K562 (cell line): ENCODE measurements at regions not wholly inside any gene's neighbourhood (a gene's known extent, or its start where the extent isn't known, plus 50 kb on each side); places are given as distances from the start of the nearest gene placed in this dataset.
A peak's percentile ranks its signal among the peaks of the same experiment; 100 is the strongest.

Source experiments
- ATAC-seq: fragments of 200-7000 bp; cut with Tn5 transposase; 3 replicates; pipeline ENCODE4 v1.9.1; 2020; ENCODE audit warnings: moderate library complexity
- BruUV-seq: library from RNA; stranded (reverse); fragments of 400-500 nt; replicated peaks from 2 replicates; lab custom pipeline; 2021; lab: Mats Ljungman, UMichigan
- CTCF ChIA-PET: fragments of 300-600 bp; formaldehyde crosslinking; extraction: SDS; loops from one replicate; lab custom pipeline; 2021; ENCODE audit warnings: low intra/inter-chr PET ratio; lab: Yijun Ruan, JAX
- POLR2A ChIA-PET: fragments of 300-600, 350-650 bp; sonication (Branson Sonifier 250); formaldehyde crosslinking; extraction: SDS; loops from one replicate; lab custom pipeline; 2021; ENCODE audit warnings: antibody characterized with exemption, inconsistent platforms; lab: Yijun Ruan, JAX
- DNase-seq, 4 experiments: peaks; one replicate each; pipeline versions ENCODE4 v3.0.0 to v3.0.0-alpha.2; 2011 to 2018; ENCODE audit warnings: low spot score in 3 of 4, mixed read lengths in 3 of 4; ENCODE audit errors: extremely low read depth in 1 of 4
- FAIRE-seq: peaks from 2 replicates; lab custom pipeline; 2011; peaks lifted over from hg19 to GRCh38; lab: Jason Lieb, UNC
- H2AFZ ChIP-seq: 2 replicates; pipeline ENCODE4 v1.6.0; 2011; ENCODE audit warnings: low read depth, low read length, control low read depth, inconsistent platforms
- H3K27ac ChIP-seq: fragments of 200-600 bp; 3 replicates; pipeline ENCODE4 v1.8.0; 2011; ENCODE audit warnings: low read depth, mild to moderate bottlenecking, control low read depth, inconsistent platforms, low read length, moderate library complexity, mixed read lengths; ENCODE audit errors: extremely low read depth
- H3K27me3 ChIP-seq, 2 experiments: fragments of 300-600 bp in 1 of 2; 2 replicates in 1 of 2; 3 replicates in 1 of 2; pipeline versions ENCODE4 v1.6.0 to v1.8.0; 2011; ENCODE audit warnings: inconsistent platforms in 2 of 2, low read length in 2 of 2, mild to moderate bottlenecking in 1 of 2, mixed read lengths in 1 of 2, moderate library complexity in 1 of 2; ENCODE audit not compliant: control insufficient read depth in 2 of 2, insufficient read depth in 2 of 2
- H3K36me3 ChIP-seq: fragments of 300-600 bp; 3 replicates; pipeline ENCODE4 v1.8.0; 2011; ENCODE audit warnings: mild to moderate bottlenecking, low read length, inconsistent platforms; ENCODE audit not compliant: control insufficient read depth, insufficient read depth
- H3K4me1 ChIP-seq, 2 experiments: fragments of 200-600 bp in 1 of 2; replicated peaks in 1 of 2; 2 replicates in 1 of 2; 3 replicates in 1 of 2; pipeline versions ENCODE4 v1.5.1 to v1.8.0; 2011; ENCODE audit warnings: inconsistent platforms in 2 of 2, low read length in 2 of 2, mild to moderate bottlenecking in 1 of 2, mixed read lengths in 1 of 2, moderate library complexity in 1 of 2; ENCODE audit not compliant: control insufficient read depth in 2 of 2, insufficient read depth in 2 of 2
- H3K4me2 ChIP-seq: 2 replicates; pipeline ENCODE4 v1.6.1; 2011; ENCODE audit warnings: low read length, control low read depth, inconsistent platforms, mixed read lengths; ENCODE audit not compliant: insufficient read depth
- H3K4me3 ChIP-seq: fragments of 200-600 bp; sonication (generic), shearing (Covaris generic); 2 replicates; pipeline ENCODE4 v1.5.1; 2016; ENCODE audit warnings: control low read depth, inconsistent platforms
- H3K79me2 ChIP-seq: fragments of 200-600 bp; 3 replicates; pipeline ENCODE4 v1.8.0; 2011; ENCODE audit warnings: low read length, inconsistent platforms; ENCODE audit not compliant: control insufficient read depth, insufficient read depth
- H3K9ac ChIP-seq, 2 experiments: 2 replicates each; pipeline versions ENCODE4 v1.6.0 to v1.6.1; 2011; ENCODE audit warnings: low read depth in 2 of 2, low read length in 2 of 2, control low read depth in 1 of 2, inconsistent platforms in 1 of 2, mild to moderate bottlenecking in 1 of 2, mixed read lengths in 1 of 2; ENCODE audit not compliant: insufficient read depth in 1 of 2
- H3K9me1 ChIP-seq: one replicate; pipeline ENCODE4 v1.6.0; 2011; ENCODE audit warnings: inconsistent platforms, mild to moderate bottlenecking, low read length, moderate library complexity; ENCODE audit not compliant: control insufficient read depth, insufficient read depth
- H3K9me3 ChIP-seq: replicated peaks from 2 replicates; pipeline ENCODE4 v1.5.1; 2011; ENCODE audit warnings: low read depth, low read length, inconsistent platforms; ENCODE audit not compliant: control insufficient read depth, insufficient read depth
- H4K20me1 ChIP-seq: replicated peaks from 2 replicates; pipeline ENCODE4 v1.6.1; 2011; ENCODE audit warnings: low read length, inconsistent platforms, mixed read lengths; ENCODE audit not compliant: control insufficient read depth, insufficient read depth
- ILF3 ChIP-seq: fragments of 450-650 bp; IDR thresholded peaks from 2 replicates; pipeline ENCODE4 v1.6.1; 2018; ENCODE audit warnings: antibody characterized with exemption, mild to moderate bottlenecking, moderate library complexity, borderline replicate concordance
- NFIC ChIP-seq: fragments of 450-650 bp; IDR thresholded peaks from 2 replicates; pipeline ENCODE4 v1.6.1; 2017; ENCODE audit warnings: mild to moderate bottlenecking, inconsistent platforms
- SRSF1 ChIP-seq: fragments of 200-400 bp; formaldehyde crosslinking; IDR thresholded peaks from 2 replicates; pipeline ENCODE4 v1.6.1; 2017; ENCODE audit warnings: mild to moderate bottlenecking, low read depth, low read length, moderate library complexity
- TSC22D4 ChIP-seq: fragments of 450-650 bp; IDR thresholded peaks from 2 replicates; pipeline ENCODE4 v1.6.1; 2016; ENCODE audit warnings: missing genetic modification characterization, missing biosample characterization, control low read depth
- in situ Hi-C: fragments of 300-500 bp; cut with MboI; formaldehyde crosslinking; loops from 4 replicates; pipeline ENCODE4 v1.15.0; 2018; ENCODE audit warnings: inconsistent platforms, mixed read lengths
- intact Hi-C: fragments of 100-400 bp; cut with micrococcal nuclease; formaldehyde crosslinking; loops from 2 replicates; pipeline ENCODE4 v1.14.2; 2022
- TF ChIP-seq, protein P1 (sequence below): IDR thresholded peaks from 2 replicates; pipeline ENCODE4 v1.6.1; 2011; ENCODE audit not compliant: insufficient read length; ENCODE audit errors: extremely low read depth
- TF ChIP-seq, protein P2 (sequence below): sonication (generic); formaldehyde crosslinking; IDR thresholded peaks from 2 replicates; pipeline ENCODE4 v1.8.0; 2022; ENCODE audit warnings: mild to moderate bottlenecking, missing genetic modification reagents

- TF ChIP-seq, protein P1, sequence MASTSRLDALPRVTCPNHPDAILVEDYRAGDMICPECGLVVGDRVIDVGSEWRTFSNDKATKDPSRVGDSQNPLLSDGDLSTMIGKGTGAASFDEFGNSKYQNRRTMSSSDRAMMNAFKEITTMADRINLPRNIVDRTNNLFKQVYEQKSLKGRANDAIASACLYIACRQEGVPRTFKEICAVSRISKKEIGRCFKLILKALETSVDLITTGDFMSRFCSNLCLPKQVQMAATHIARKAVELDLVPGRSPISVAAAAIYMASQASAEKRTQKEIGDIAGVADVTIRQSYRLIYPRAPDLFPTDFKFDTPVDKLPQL, result no peak
- no peak for TF ChIP-seq SRSF1
- TF ChIP-seq, protein P2, sequence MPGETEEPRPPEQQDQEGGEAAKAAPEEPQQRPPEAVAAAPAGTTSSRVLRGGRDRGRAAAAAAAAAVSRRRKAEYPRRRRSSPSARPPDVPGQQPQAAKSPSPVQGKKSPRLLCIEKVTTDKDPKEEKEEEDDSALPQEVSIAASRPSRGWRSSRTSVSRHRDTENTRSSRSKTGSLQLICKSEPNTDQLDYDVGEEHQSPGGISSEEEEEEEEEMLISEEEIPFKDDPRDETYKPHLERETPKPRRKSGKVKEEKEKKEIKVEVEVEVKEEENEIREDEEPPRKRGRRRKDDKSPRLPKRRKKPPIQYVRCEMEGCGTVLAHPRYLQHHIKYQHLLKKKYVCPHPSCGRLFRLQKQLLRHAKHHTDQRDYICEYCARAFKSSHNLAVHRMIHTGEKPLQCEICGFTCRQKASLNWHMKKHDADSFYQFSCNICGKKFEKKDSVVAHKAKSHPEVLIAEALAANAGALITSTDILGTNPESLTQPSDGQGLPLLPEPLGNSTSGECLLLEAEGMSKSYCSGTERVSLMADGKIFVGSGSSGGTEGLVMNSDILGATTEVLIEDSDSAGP (CRISPR knock-in tag), result no peak
These were observed 77.1 kb downstream of the ANKEF1 start (continued) for GRCh38 chr20:10111959-10112250.

DNA sequence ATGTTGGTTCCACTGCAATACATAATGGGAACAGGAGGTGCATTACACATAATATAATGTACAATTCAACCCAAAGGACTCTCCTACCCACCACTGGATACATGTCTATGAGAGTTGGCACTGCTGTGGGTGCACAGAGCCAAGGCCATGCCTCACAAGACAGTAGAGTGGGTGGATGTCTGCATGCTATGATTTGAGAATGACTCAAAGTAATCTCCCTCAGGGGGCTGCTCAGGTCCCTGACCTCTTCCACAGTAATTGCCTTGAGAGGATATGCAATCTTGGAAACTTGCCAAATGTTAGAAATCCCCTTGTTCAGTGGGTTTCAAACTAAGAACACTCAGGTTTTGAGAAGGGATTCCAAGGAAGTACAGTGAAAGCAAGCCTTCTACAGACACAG lies 79.0 kb downstream of the ANKEF1 start:
- intact Hi-C loops (no loop called here), in situ Hi-C loops (no loop called here)
- Histone ChIP-seq H4K20me1 (no peaks in the 10 kb centered on the region), H3K9ac (no peak overlapping the region), H3K27ac (no peak overlapping the region), H3K27me3 (no peaks in the 10 kb centered on the region), H3K4me1 (no peaks in the 10 kb centered on the region), H3K9me3 (no peaks in the 10 kb centered on the region), H3K4me3 (no peak overlapping the region), H3K4me2 (no peak overlapping the region), H3K79me2 (no peaks in the 10 kb centered on the region), H3K9me1 (no peaks in the 10 kb centered on the region), H2AFZ (no peak overlapping the region), H3K36me3 (no peaks in the 10 kb centered on the region)
- ATAC-seq (no peak), DNase-seq (no peak), FAIRE-seq (no peak)
- no TSS peak for BruUV-seq
- POLR2A ChIA-PET, result no interaction called here
- TF ChIP-seq TSC22D4 (tag) (no peak), NFIC (peak; percentile 35; the same call in 1 of the 2 replicates), ILF3 (no peak)
- CTCF ChIA-PET, result no interaction called here
